HEK293 (cell line): ENCODE measurements at regions not wholly inside any gene's neighbourhood (a gene's known extent, or its start where the extent isn't known, plus 50 kb on each side); places are given as distances from the start of the nearest gene placed in this dataset.

Source experiments
- CTCF ChIA-PET: fragments of 350-600 bp; formaldehyde crosslinking; extraction: SDS; loops from one replicate; lab custom pipeline; 2021; ENCODE audit warnings: antibody characterized with exemption; lab: Yijun Ruan, JAX
- POLR2A ChIA-PET: fragments of 300-600 bp; formaldehyde crosslinking; extraction: SDS; loops from one replicate; lab custom pipeline; 2020; ENCODE audit warnings: antibody characterized with exemption, inconsistent platforms; lab: Yijun Ruan, JAX
- H3K27ac ChIP-seq: fragments of 200-500 bp; sonication (Bioruptor generic); 2 replicates; pipeline ENCODE4 v1.5.1; 2014; ENCODE audit warnings: low read depth, low read length, control low read depth, inconsistent platforms; ENCODE audit errors: extremely low read depth
- H3K36me3 ChIP-seq, 2 experiments: fragments of 200-500 bp in 1 of 2; sonication (Bioruptor generic) in 1 of 2; 1 replicate in 1 of 2; 2 replicates in 1 of 2; pipeline ENCODE4 v1.5.1; 2014 to 2017; ENCODE audit warnings: inconsistent platforms in 2 of 2, low read length in 2 of 2; ENCODE audit not compliant: control insufficient read depth in 2 of 2, insufficient read depth in 1 of 2
- H3K4me1 ChIP-seq: fragments of 200-500 bp; sonication (Bioruptor generic); 2 replicates; pipeline ENCODE4 v1.5.1; 2014; ENCODE audit warnings: mild to moderate bottlenecking, low read length, inconsistent platforms; ENCODE audit not compliant: control insufficient read depth, insufficient read depth
- H3K4me3 ChIP-seq: 2 replicates; pipeline ENCODE4 v1.5.1; 2011; ENCODE audit warnings: low read depth, mild to moderate bottlenecking, control low read depth, low read length, moderate library complexity
- H3K9me3 ChIP-seq: fragments of 200-500 bp; sonication (Bioruptor generic); 2 replicates; pipeline ENCODE4 v1.5.1; 2014; ENCODE audit warnings: low read depth, low read length, inconsistent platforms; ENCODE audit not compliant: control insufficient read depth, insufficient read depth
- IKZF3 ChIP-seq: fragments of 450-650 bp; IDR thresholded peaks from 2 replicates; pipeline ENCODE4 v1.5.0; 2018; ENCODE audit warnings: missing biosample characterization, mild to moderate bottlenecking, missing genetic modification characterization, moderate library complexity
- KLF8 ChIP-seq: fragments of 450-650 bp; formaldehyde crosslinking; IDR thresholded peaks from 2 replicates; pipeline ENCODE4 v1.5.1; 2016; ENCODE audit warnings: missing biosample characterization, missing genetic modification characterization
- OVOL3 ChIP-seq: fragments of 450-650 bp; formaldehyde crosslinking; IDR thresholded peaks from 2 replicates; pipeline ENCODE4 v1.5.1; 2016; ENCODE audit warnings: missing biosample characterization, missing genetic modification characterization
- TCF7L2 ChIP-seq: IDR thresholded peaks from 2 replicates; pipeline ENCODE4 v1.6.1; 2011; ENCODE audit warnings: low read depth, mild to moderate bottlenecking, inconsistent platforms, low read length, moderate library complexity, borderline replicate concordance
- YY1 ChIP-seq: fragments of 450-650 bp; formaldehyde crosslinking; IDR thresholded peaks from 2 replicates; pipeline ENCODE4 v1.5.1; 2018; ENCODE audit warnings: missing biosample characterization, missing genetic modification characterization
- ZBTB10 ChIP-seq: fragments of 450-650 bp; formaldehyde crosslinking; IDR thresholded peaks from 2 replicates; pipeline ENCODE4 v1.5.1; 2016; ENCODE audit warnings: missing biosample characterization, missing genetic modification characterization
- ZBTB21 ChIP-seq: fragments of 450-650 bp; formaldehyde crosslinking; IDR thresholded peaks from 2 replicates; pipeline ENCODE4 v1.5.1; 2017; ENCODE audit warnings: missing biosample characterization, missing genetic modification characterization
- ZNF175 ChIP-seq: fragments of 450-650 bp; formaldehyde crosslinking; IDR thresholded peaks from 2 replicates; pipeline ENCODE4 v1.5.1; 2016; ENCODE audit warnings: missing biosample characterization, missing genetic modification characterization
- ZNF2 ChIP-seq: fragments of 450-650 bp; formaldehyde crosslinking; IDR thresholded peaks from 2 replicates; pipeline ENCODE4 v1.5.1; 2016; ENCODE audit warnings: missing biosample characterization, missing genetic modification characterization
- ZNF239 ChIP-seq: fragments of 450-650 bp; formaldehyde crosslinking; IDR thresholded peaks from 2 replicates; pipeline ENCODE4 v1.5.1; 2016; ENCODE audit warnings: missing biosample characterization, missing genetic modification characterization
- ZNF366 ChIP-seq: fragments of 450-650 bp; formaldehyde crosslinking; conservative IDR thresholded peaks from 2 replicates; pipeline ENCODE4 v1.5.1; 2016; ENCODE audit warnings: missing biosample characterization, missing genetic modification characterization
- ZNF416 ChIP-seq: fragments of 450-650 bp; formaldehyde crosslinking; IDR thresholded peaks from 2 replicates; pipeline ENCODE4 v1.5.1; 2016; ENCODE audit warnings: missing biosample characterization, missing genetic modification characterization
- ZNF544 ChIP-seq: fragments of 450-650 bp; formaldehyde crosslinking; IDR thresholded peaks from 2 replicates; pipeline ENCODE4 v1.5.0; 2017; ENCODE audit warnings: missing biosample characterization, missing genetic modification characterization
- ZNF768 ChIP-seq: fragments of 450-650 bp; formaldehyde crosslinking; IDR thresholded peaks from 2 replicates; pipeline ENCODE4 v1.5.1; 2018; ENCODE audit warnings: missing biosample characterization, mild to moderate bottlenecking, missing genetic modification characterization
- ZSCAN16 ChIP-seq: fragments of 450-650 bp; formaldehyde crosslinking; IDR thresholded peaks from 2 replicates; pipeline ENCODE4 v1.5.1; 2016; ENCODE audit warnings: missing biosample characterization, missing genetic modification characterization
- TF ChIP-seq, protein P1 (sequence below): fragments of 450-650 bp; formaldehyde crosslinking; IDR thresholded peaks from 2 replicates; pipeline ENCODE4 v1.5.1; 2016; ENCODE audit warnings: missing biosample characterization, missing genetic modification characterization
- TF ChIP-seq, protein P2 (sequence below): fragments of 450-650 bp; formaldehyde crosslinking; IDR thresholded peaks from 2 replicates; pipeline ENCODE4 v1.5.1; 2017; ENCODE audit warnings: missing biosample characterization, missing genetic modification characterization
- TF ChIP-seq, protein P3 (sequence below): fragments of 450-650 bp; formaldehyde crosslinking; IDR thresholded peaks from 2 replicates; pipeline ENCODE4 v1.5.1; 2016; ENCODE audit warnings: missing biosample characterization, missing genetic modification characterization
- TF ChIP-seq, protein P4 (sequence below): fragments of 450-650 bp; formaldehyde crosslinking; IDR thresholded peaks from 2 replicates; pipeline ENCODE4 v1.5.1; 2016; ENCODE audit warnings: missing biosample characterization, missing genetic modification characterization
- TF ChIP-seq, protein P5 (sequence below): fragments of 450-650 bp; formaldehyde crosslinking; IDR thresholded peaks from 2 replicates; pipeline ENCODE4 v1.5.1; 2016; ENCODE audit warnings: missing biosample characterization, missing genetic modification characterization
- TF ChIP-seq, protein P6 (sequence below): fragments of 450-650 bp; formaldehyde crosslinking; IDR thresholded peaks from 2 replicates; pipeline ENCODE4 v1.5.1; 2017; ENCODE audit warnings: missing biosample characterization, missing genetic modification characterization

DNA sequence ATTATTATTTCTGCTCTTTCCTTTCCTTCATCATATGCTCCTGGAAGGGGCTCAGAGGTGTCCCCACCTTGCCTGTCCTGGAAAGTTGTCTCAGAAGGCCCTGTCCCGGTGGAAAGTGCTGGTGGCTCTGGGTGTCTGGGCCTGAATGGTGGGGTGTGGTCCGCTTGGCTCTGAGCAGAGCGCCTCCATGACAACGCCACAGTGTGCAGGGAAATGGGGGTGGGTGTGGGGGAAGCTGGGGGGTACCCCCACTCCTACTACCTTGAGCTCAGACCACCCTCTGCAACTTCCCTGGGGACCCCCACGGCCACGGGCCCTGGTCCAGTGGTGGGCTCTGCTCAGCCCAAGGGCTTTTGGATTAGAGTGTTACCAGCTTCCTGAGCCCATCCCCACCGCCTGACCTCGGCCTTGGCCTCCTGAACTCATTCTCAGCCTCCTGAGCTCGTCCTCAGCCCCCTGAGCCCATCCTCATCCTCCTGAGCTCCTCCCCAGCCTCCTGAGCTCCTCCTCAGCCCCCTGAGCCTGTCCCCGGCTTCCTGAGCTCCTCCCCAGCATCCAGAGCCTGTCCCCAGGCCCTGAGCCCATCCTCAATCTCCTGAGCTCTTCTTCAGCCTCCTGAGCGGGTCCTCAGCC lies 106.4 kb upstream of the FAM20C start (continued):
- TF ChIP-seq, protein P1, sequence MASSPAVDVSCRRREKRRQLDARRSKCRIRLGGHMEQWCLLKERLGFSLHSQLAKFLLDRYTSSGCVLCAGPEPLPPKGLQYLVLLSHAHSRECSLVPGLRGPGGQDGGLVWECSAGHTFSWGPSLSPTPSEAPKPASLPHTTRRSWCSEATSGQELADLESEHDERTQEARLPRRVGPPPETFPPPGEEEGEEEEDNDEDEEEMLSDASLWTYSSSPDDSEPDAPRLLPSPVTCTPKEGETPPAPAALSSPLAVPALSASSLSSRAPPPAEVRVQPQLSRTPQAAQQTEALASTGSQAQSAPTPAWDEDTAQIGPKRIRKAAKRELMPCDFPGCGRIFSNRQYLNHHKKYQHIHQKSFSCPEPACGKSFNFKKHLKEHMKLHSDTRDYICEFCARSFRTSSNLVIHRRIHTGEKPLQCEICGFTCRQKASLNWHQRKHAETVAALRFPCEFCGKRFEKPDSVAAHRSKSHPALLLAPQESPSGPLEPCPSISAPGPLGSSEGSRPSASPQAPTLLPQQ (tag by site-specific recombination), result no peak
- TF ChIP-seq, protein P2, sequence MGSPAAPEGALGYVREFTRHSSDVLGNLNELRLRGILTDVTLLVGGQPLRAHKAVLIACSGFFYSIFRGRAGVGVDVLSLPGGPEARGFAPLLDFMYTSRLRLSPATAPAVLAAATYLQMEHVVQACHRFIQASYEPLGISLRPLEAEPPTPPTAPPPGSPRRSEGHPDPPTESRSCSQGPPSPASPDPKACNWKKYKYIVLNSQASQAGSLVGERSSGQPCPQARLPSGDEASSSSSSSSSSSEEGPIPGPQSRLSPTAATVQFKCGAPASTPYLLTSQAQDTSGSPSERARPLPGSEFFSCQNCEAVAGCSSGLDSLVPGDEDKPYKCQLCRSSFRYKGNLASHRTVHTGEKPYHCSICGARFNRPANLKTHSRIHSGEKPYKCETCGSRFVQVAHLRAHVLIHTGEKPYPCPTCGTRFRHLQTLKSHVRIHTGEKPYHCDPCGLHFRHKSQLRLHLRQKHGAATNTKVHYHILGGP (tag by site-specific recombination), result no peak
- TF ChIP-seq ZNF768 (tag by site-specific recombination), result no peak
- TF ChIP-seq ZNF366 (tag by site-specific recombination), result no peak
- TF ChIP-seq, protein P3, sequence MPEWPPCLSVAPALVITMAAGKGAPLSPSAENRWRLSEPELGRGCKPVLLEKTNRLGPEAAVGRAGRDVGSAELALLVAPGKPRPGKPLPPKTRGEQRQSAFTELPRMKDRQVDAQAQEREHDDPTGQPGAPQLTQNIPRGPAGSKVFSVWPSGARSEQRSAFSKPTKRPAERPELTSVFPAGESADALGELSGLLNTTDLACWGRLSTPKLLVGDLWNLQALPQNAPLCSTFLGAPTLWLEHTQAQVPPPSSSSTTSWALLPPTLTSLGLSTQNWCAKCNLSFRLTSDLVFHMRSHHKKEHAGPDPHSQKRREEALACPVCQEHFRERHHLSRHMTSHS (tag by site-specific recombination), result no peak
- no peak for TF ChIP-seq OVOL3 (tag by site-specific recombination)
- TF ChIP-seq, protein P4, sequence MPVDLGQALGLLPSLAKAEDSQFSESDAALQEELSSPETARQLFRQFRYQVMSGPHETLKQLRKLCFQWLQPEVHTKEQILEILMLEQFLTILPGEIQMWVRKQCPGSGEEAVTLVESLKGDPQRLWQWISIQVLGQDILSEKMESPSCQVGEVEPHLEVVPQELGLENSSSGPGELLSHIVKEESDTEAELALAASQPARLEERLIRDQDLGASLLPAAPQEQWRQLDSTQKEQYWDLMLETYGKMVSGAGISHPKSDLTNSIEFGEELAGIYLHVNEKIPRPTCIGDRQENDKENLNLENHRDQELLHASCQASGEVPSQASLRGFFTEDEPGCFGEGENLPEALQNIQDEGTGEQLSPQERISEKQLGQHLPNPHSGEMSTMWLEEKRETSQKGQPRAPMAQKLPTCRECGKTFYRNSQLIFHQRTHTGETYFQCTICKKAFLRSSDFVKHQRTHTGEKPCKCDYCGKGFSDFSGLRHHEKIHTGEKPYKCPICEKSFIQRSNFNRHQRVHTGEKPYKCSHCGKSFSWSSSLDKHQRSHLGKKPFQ (tag by site-specific recombination), result no peak

GRCh38 chr7:86629-87028 lies 105.7 kb upstream of the FAM20C start:
- TF ChIP-seq ZNF175, result no peak
- TF ChIP-seq ZNF239, result no peak
- TF ChIP-seq, protein P5, sequence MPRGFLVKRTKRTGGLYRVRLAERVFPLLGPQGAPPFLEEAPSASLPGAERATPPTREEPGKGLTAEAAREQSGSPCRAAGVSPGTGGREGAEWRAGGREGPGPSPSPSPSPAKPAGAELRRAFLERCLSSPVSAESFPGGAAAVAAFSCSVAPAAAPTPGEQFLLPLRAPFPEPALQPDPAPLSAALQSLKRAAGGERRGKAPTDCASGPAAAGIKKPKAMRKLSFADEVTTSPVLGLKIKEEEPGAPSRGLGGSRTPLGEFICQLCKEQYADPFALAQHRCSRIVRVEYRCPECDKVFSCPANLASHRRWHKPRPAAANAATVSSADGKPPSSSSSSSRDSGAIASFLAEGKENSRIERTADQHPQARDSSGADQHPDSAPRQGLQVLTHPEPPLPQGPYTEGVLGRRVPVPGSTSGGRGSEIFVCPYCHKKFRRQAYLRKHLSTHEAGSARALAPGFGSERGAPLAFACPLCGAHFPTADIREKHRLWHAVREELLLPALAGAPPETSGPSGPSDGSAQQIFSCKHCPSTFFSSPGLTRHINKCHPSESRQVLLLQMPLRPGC (tag by site-specific recombination), result no peak
- no peak for TF ChIP-seq ZSCAN16 (tag by site-specific recombination)
- TF ChIP-seq, protein P6, sequence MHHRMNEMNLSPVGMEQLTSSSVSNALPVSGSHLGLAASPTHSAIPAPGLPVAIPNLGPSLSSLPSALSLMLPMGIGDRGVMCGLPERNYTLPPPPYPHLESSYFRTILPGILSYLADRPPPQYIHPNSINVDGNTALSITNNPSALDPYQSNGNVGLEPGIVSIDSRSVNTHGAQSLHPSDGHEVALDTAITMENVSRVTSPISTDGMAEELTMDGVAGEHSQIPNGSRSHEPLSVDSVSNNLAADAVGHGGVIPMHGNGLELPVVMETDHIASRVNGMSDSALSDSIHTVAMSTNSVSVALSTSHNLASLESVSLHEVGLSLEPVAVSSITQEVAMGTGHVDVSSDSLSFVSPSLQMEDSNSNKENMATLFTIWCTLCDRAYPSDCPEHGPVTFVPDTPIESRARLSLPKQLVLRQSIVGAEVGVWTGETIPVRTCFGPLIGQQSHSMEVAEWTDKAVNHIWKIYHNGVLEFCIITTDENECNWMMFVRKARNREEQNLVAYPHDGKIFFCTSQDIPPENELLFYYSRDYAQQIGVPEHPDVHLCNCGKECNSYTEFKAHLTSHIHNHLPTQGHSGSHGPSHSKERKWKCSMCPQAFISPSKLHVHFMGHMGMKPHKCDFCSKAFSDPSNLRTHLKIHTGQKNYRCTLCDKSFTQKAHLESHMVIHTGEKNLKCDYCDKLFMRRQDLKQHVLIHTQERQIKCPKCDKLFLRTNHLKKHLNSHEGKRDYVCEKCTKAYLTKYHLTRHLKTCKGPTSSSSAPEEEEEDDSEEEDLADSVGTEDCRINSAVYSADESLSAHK (tag by site-specific recombination), result no peak
- no peak for TF ChIP-seq YY1 (tag by site-specific recombination)
- TF ChIP-seq ZNF2, result no peak
- TF ChIP-seq IKZF3, result no peak
- no peak for TF ChIP-seq ZBTB10 (tag by site-specific recombination)
- no peak for TF ChIP-seq ZBTB21
- TF ChIP-seq KLF8 (tag by site-specific recombination), result no peak
- no peak for TF ChIP-seq ZNF544 (tag by site-specific recombination)
- no peak for TF ChIP-seq TCF7L2
- no peak for TF ChIP-seq ZNF416 (tag by site-specific recombination)
- ChIA-PET POLR2A (no interaction called here), CTCF (interaction anchor here (0.7 kb wide), 1 partner anchor 31 kb away, joined by 3 read pairs; no protein-coding TSS in a partner anchor)
- H3K4me3 ChIP-seq, result no peak overlapping the region
- H3K36me3 ChIP-seq, result no peaks in the 10 kb centered on the region
- no peak overlapping the region for H3K27ac ChIP-seq
- no peaks in the 10 kb centered on the region for H3K9me3 ChIP-seq
- no peaks in the 10 kb centered on the region for H3K4me1 ChIP-seq
